ENCODE measurements at regions not wholly inside any gene's neighbourhood (a gene's known extent, or its start where the extent isn't known, plus 50 kb on each side); places are given as distances from the start of the nearest gene placed in this dataset.

GRCh38 chr20:55714736-55715135 lies 290.6 kb downstream of the CBLN4 start:
- Histone ChIP-seq H3K27me3 (no peaks in the 10 kb centered on the region), H3K4me3 (no peak overlapping the region), H3K9me3 (no peaks in the 10 kb centered on the region), H3K4me1 (no peaks in the 10 kb centered on the region), H3K27ac (no peak overlapping the region), H3K36me3 (no peaks in the 10 kb centered on the region)
- DNase-seq (ENCODE audit: extremely low spot score in 2 of 2): no peak
- intact Hi-C loops (cut with DNase I): no loop called here
- TF ChIP-seq POLR2A (IDR thresholded peaks at IDR 0.05) (no peak), POLR2AphosphoS5 (IDR thresholded peaks at IDR 0.05; ENCODE audit: insufficient read depth in 1 of 2, low read depth in 1 of 2) (no peak), CTCF (IDR thresholded peaks at IDR 0.05) (no peak)

GRCh38 chr20:55714082-55714481 lies 291.2 kb downstream of the CBLN4 start:
- Histone ChIP-seq H3K4me1 (no peaks in the 10 kb centered on the region), H3K4me3 (no peak overlapping the region), H3K27me3 (no peaks in the 10 kb centered on the region), H3K36me3 (no peaks in the 10 kb centered on the region), H3K9me3 (no peaks in the 10 kb centered on the region), H3K27ac (no peak overlapping the region)
- TF ChIP-seq POLR2A (IDR thresholded peaks at IDR 0.05) (no peak), CTCF (IDR thresholded peaks at IDR 0.05) (no peak), POLR2AphosphoS5 (IDR thresholded peaks at IDR 0.05; ENCODE audit: insufficient read depth in 1 of 2, low read depth in 1 of 2) (no peak)
- intact Hi-C loops (cut with DNase I): no loop called here
- no peak for DNase-seq (ENCODE audit: extremely low spot score in 2 of 2)

GRCh38 chr20:55704458-55704857 lies 300.9 kb downstream of the CBLN4 start:
- no peak for TF ChIP-seq CTCF (IDR thresholded peaks at IDR 0.05)
- TF ChIP-seq POLR2AphosphoS5 (IDR thresholded peaks at IDR 0.05; ENCODE audit: insufficient read depth in 1 of 2, low read depth in 1 of 2): no peak
- no peak for TF ChIP-seq POLR2A (IDR thresholded peaks at IDR 0.05)
- Histone ChIP-seq H3K4me1 (no peaks in the 10 kb centered on the region), H3K4me3 (no peak overlapping the region), H3K36me3 (no peaks in the 10 kb centered on the region), H3K27me3 (no peaks in the 10 kb centered on the region), H3K9me3 (no peaks in the 10 kb centered on the region), H3K27ac (no peak overlapping the region)
- no peak for DNase-seq (ENCODE audit: extremely low spot score in 2 of 2)
- intact Hi-C loops (cut with DNase I): no loop called here

GRCh38 chr20:55701467-55701866 lies 303.9 kb downstream of the CBLN4 start:
- Histone ChIP-seq H3K4me3 (no peak overlapping the region), H3K36me3 (no peaks in the 10 kb centered on the region), H3K27me3 (no peaks in the 10 kb centered on the region), H3K4me1 (no peaks in the 10 kb centered on the region), H3K9me3 (no peaks in the 10 kb centered on the region), H3K27ac (no peak overlapping the region)
- TF ChIP-seq CTCF (IDR thresholded peaks at IDR 0.05) (no peak), POLR2A (IDR thresholded peaks at IDR 0.05) (no peak), POLR2AphosphoS5 (IDR thresholded peaks at IDR 0.05; ENCODE audit: insufficient read depth in 1 of 2, low read depth in 1 of 2) (no peak)
- no peak for DNase-seq (ENCODE audit: extremely low spot score in 2 of 2)
- intact Hi-C loops (cut with DNase I): no loop called here

- Histone ChIP-seq H3K9me3 (no peaks in the 10 kb centered on the region), H3K36me3 (no peaks in the 10 kb centered on the region), H3K27me3 (no peaks in the 10 kb centered on the region), H3K27ac (no peak overlapping the region), H3K4me3 (no peak overlapping the region), H3K4me1 (no peaks in the 10 kb centered on the region)
- DNase-seq (ENCODE audit: extremely low spot score in 2 of 2): no peak
- intact Hi-C loops (cut with DNase I): no loop called here
- TF ChIP-seq CTCF (IDR thresholded peaks at IDR 0.05) (no peak), POLR2AphosphoS5 (IDR thresholded peaks at IDR 0.05; ENCODE audit: insufficient read depth in 1 of 2, low read depth in 1 of 2) (no peak), POLR2A (IDR thresholded peaks at IDR 0.05) (no peak)
Measured at GRCh38 chr20:55696520-55696919, 308.8 kb downstream of the CBLN4 start.

Measured in vagina (tissue), 2 donors.